Spleen (tissue), 7 donors: ENCODE measurements at regions not wholly inside any gene's neighbourhood (a gene's known extent, or its start where the extent isn't known, plus 50 kb on each side); places are given as distances from the start of the nearest gene placed in this dataset.

Experiments
- POLR2A ChIP-seq, 3 donors: fragments of 450-650 bp; IDR thresholded peaks; one replicate each; pipeline ENCODE4 v1.5.1; 2017; ENCODE audit warnings: antibody characterized with exemption in 3 of 3, mild to moderate bottlenecking in 1 of 3
- POLR2AphosphoS5 ChIP-seq, 3 donors: sonication (generic); formaldehyde crosslinking; IDR thresholded peaks; one replicate each; pipeline ENCODE4 v1.5.1; 2017; ENCODE audit warnings: antibody characterized with exemption in 3 of 3
- TF ChIP-seq, protein P1 (sequence below), 11 experiments: fragments of 200-600 bp in 7 of 11; fragments of 450-650 bp in 4 of 11; sonication (generic) in 4 of 11; IDR thresholded peaks in 8 of 11; conservative IDR thresholded peaks in 3 of 11; 1 replicate in 7 of 11; 2 replicates in 4 of 11; pipeline versions ENCODE4 v1.4.0 to v1.8.0; 2016 to 2021; ENCODE audit warnings: antibody characterized with exemption in 11 of 11, inconsistent platforms in 4 of 11, mild to moderate bottlenecking in 1 of 11
- donor health status: DM: no; HTN: no; CAD: no; lungs with moderate emphysema.
- donor health status: DM: no; HTN: no; CAD: no.
- donor health status: DM: no; HTN: no; CAD: no.

DNA sequence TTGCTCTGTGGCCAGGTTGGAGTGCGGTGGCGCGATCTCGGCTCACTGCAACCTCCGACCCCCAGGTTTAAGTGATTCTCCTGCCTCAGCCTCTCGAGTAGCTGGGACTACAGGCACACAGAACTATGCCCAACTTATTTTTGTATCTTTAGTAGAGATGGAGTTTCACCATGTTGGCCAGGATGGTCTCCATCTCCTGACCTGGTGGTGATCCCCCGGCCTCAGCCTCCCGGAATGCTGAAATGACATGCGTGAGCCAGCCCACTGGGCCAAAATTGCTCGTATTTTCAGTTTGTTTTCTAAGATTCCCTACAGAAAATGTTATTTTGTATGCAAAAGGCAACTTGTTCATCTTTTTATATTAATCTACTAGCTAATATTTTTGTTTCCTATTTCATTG is 782.6 kb downstream of the TLE1 start:
- TF ChIP-seq, protein P1, sequence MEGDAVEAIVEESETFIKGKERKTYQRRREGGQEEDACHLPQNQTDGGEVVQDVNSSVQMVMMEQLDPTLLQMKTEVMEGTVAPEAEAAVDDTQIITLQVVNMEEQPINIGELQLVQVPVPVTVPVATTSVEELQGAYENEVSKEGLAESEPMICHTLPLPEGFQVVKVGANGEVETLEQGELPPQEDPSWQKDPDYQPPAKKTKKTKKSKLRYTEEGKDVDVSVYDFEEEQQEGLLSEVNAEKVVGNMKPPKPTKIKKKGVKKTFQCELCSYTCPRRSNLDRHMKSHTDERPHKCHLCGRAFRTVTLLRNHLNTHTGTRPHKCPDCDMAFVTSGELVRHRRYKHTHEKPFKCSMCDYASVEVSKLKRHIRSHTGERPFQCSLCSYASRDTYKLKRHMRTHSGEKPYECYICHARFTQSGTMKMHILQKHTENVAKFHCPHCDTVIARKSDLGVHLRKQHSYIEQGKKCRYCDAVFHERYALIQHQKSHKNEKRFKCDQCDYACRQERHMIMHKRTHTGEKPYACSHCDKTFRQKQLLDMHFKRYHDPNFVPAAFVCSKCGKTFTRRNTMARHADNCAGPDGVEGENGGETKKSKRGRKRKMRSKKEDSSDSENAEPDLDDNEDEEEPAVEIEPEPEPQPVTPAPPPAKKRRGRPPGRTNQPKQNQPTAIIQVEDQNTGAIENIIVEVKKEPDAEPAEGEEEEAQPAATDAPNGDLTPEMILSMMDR (IDR thresholded peaks at IDR 0.05 in 8 of 11, conservative IDR thresholded peaks at IDR 0.05 in 3 of 11) = no peak
- TF ChIP-seq POLR2A (IDR thresholded peaks at IDR 0.05) (no peak), POLR2AphosphoS5 (IDR thresholded peaks at IDR 0.05) (no peak)
